K562 (cell line): ENCODE measurements at regions not wholly inside any gene's neighbourhood (a gene's known extent, or its start where the extent isn't known, plus 50 kb on each side); places are given as distances from the start of the nearest gene placed in this dataset.

Experiments
- ATF1 ChIP-seq, 2 experiments: fragments of 450-650 bp in 1 of 2; IDR thresholded peaks; 2 replicates each; pipeline ENCODE4 v1.6.1; 2016; ENCODE audit warnings: missing compliant biosample characterization in 1 of 2, missing genetic modification characterization in 1 of 2
- BHLHE40 ChIP-seq: IDR thresholded peaks from 2 replicates; pipeline ENCODE4 v1.6.1; 2011; ENCODE audit warnings: low read length, improper control_type of control experiment
- BRF1 ChIP-seq: IDR thresholded peaks from 3 replicates; pipeline ENCODE4 v1.6.1; 2011; ENCODE audit warnings: borderline replicate concordance, mild to moderate bottlenecking; ENCODE audit not compliant: insufficient read length; ENCODE audit errors: extremely low read depth
- CBX3 ChIP-seq, 2 experiments: IDR thresholded peaks; 1 replicate in 1 of 2; 2 replicates in 1 of 2; pipeline ENCODE4 v1.6.1; 2012; ENCODE audit warnings: inconsistent platforms in 2 of 2, low read length in 2 of 2, borderline replicate concordance in 1 of 2, control low read depth in 1 of 2
- CREB1 ChIP-seq, 2 experiments: sonication (generic) in 1 of 2; formaldehyde crosslinking in 1 of 2; IDR thresholded peaks; 2 replicates each; pipeline versions ENCODE4 v1.6.1 to v1.8.0; 2012 to 2022; ENCODE audit warnings: inconsistent platforms in 1 of 2, mild to moderate bottlenecking in 1 of 2, missing genetic modification reagents in 1 of 2, moderate library complexity in 1 of 2
- CTCF ChIP-seq, 3 experiments: IDR thresholded peaks in 2 of 3; conservative IDR thresholded peaks in 1 of 3; 2 replicates each; pipeline ENCODE4 v1.5.1; 2011 to 2012; ENCODE audit warnings: low read length in 3 of 3, mild to moderate bottlenecking in 3 of 3, control low read depth in 2 of 3, improper control_type of control experiment in 1 of 3, inconsistent platforms in 1 of 3, low read depth in 1 of 3, mixed read lengths in 1 of 3, moderate library complexity in 1 of 3; ENCODE audit not compliant: insufficient read depth in 2 of 3
- ETV1 ChIP-seq: fragments of 450-650 bp; conservative IDR thresholded peaks from 2 replicates; pipeline ENCODE4 v1.6.1; 2016; ENCODE audit warnings: missing genetic modification characterization, control low read depth, low read depth, missing compliant biosample characterization
- FOXP4 ChIP-seq: sonication (generic); formaldehyde crosslinking; IDR thresholded peaks from 2 replicates; pipeline ENCODE4 v1.8.0; 2022; ENCODE audit warnings: mild to moderate bottlenecking, missing genetic modification reagents, borderline replicate concordance
- SIN3B ChIP-seq: fragments of 450-650 bp; IDR thresholded peaks from 2 replicates; pipeline ENCODE4 v1.6.1; 2017; ENCODE audit warnings: low read depth, mild to moderate bottlenecking, moderate library complexity
- TCF7L2 ChIP-seq: fragments of 150-350 bp; IDR thresholded peaks from 2 replicates; pipeline ENCODE4 v1.6.1; 2016; ENCODE audit warnings: low read depth, mild to moderate bottlenecking, low read length, moderate library complexity

DNA sequence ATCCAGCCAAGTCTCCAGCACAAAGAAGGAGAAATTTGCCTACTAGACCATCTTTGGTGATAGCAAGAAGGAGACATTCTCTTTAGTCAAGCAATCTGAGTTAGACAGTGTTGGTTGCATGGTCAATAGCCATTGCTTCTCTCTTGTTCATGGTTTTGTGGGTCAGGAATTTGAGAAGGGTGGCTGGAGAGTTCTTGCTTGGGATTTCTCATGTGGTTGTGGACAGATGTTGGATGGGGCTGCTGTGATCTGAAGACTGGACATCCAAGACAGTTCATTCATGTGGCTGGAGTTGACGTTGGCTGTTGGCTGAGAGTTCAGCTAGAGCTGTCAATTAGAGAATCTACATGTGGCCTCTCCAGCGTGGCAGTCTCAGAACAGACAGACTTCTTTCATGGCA is 322.3 kb upstream of the PRDM1 start:
- no peak for TF ChIP-seq ATF1 (CRISPR knock-in tag; IDR thresholded peaks at IDR 0.05)
- TF ChIP-seq ATF1 (tag; IDR thresholded peaks at IDR 0.05) = no peak
- TF ChIP-seq BRF1 = no peak
- no peak for TF ChIP-seq SIN3B
- no peak for TF ChIP-seq BHLHE40
- no peak for TF ChIP-seq CREB1 (IDR thresholded peaks at IDR 0.05)
- TF ChIP-seq CREB1 (CRISPR knock-in tag; IDR thresholded peaks at IDR 0.05) = no peak
- TF ChIP-seq CTCF (IDR thresholded peaks at IDR 0.05 in 2 of 3, conservative IDR thresholded peaks at IDR 0.05 in 1 of 3; ENCODE audit: insufficient read depth in 2 of 3, low read depth in 1 of 3, low read length in 3 of 3) = no peak
- no peak for TF ChIP-seq FOXP4 (CRISPR knock-in tag)
- TF ChIP-seq ETV1 (tag) = no peak
- no peak for TF ChIP-seq TCF7L2
- no peak for TF ChIP-seq CBX3 (IDR thresholded peaks at IDR 0.05; ENCODE audit: borderline replicate concordance in 1 of 2, low read length in 2 of 2)
